Muscle of back (tissue), 3 donors: ENCODE measurements at regions not wholly inside any gene's neighbourhood (a gene's known extent, or its start where the extent isn't known, plus 50 kb on each side); places are given as distances from the start of the nearest gene placed in this dataset.

Experiments
- DNase-seq, 3 donors: peaks; one replicate each; pipeline versions ENCODE4 v3.0.0 to v3.0.0-alpha.2; 2013

- DNase-seq, result peak; percentile 27 to 82 (median 53)
These were observed 509.0 kb upstream of the ZMIZ1 start for GRCh38 chr10:78559661-78560340.

GRCh38 chr10:78560341-78560688 is 508.5 kb upstream of the ZMIZ1 start:
- no peak for DNase-seq

- peak; percentile 24 to 89 (median 77) for DNase-seq
These were observed 505.5 kb upstream of the ZMIZ1 start for GRCh38 chr10:78563314-78563713.

- no peak for DNase-seq
These were observed 502.9 kb upstream of the ZMIZ1 start for GRCh38 chr10:78565841-78566240.

- DNase-seq, result peak in 2 of 3 donors; percentile 37 to 69
These were observed 502.3 kb upstream of the ZMIZ1 start for GRCh38 chr10:78566284-78567111.

- no peak for DNase-seq
These were observed 500.9 kb upstream of the ZMIZ1 start for GRCh38 chr10:78567680-78568455.

GRCh38 chr10:78568620-78569019 is 500.1 kb upstream of the ZMIZ1 start:
- no peak for DNase-seq

GRCh38 chr10:78570633-78571235 is 498.0 kb upstream of the ZMIZ1 start:
- DNase-seq, result peak in 1 of 3 donors; percentile 49

GRCh38 chr10:78571286-78571685 is 497.5 kb upstream of the ZMIZ1 start:
- DNase-seq, result peak in 1 of 3 donors; percentile 43

- no peak for DNase-seq
These were observed 496.9 kb upstream of the ZMIZ1 start for GRCh38 chr10:78571891-78572290.

- DNase-seq, result peak in 1 of 3 donors; percentile 44
These were observed 496.2 kb upstream of the ZMIZ1 start for GRCh38 chr10:78572565-78572964.

- no peak for DNase-seq
These were observed 494.2 kb upstream of the ZMIZ1 start for GRCh38 chr10:78574547-78574946.

- no peak for DNase-seq
These were observed 493.4 kb upstream of the ZMIZ1 start for GRCh38 chr10:78575400-78575799.

GRCh38 chr10:78576276-78576675 is 492.5 kb upstream of the ZMIZ1 start:
- no peak for DNase-seq

GRCh38 chr10:78577712-78578111 is 491.1 kb upstream of the ZMIZ1 start:
- DNase-seq, result no peak

GRCh38 chr10:78578929-78579328 is 489.8 kb upstream of the ZMIZ1 start:
- DNase-seq, result no peak

GRCh38 chr10:78579576-78579975 is 489.2 kb upstream of the ZMIZ1 start:
- DNase-seq, result no peak

- DNase-seq, result peak; percentile 35 to 83 (median 71)
These were observed 488.8 kb upstream of the ZMIZ1 start for GRCh38 chr10:78579995-78580394.

- no peak for DNase-seq
These were observed 487.6 kb upstream of the ZMIZ1 start for GRCh38 chr10:78581133-78581694.

- DNase-seq, result no peak
These were observed 486.2 kb upstream of the ZMIZ1 start for GRCh38 chr10:78582540-78582939.

- DNase-seq, result no peak
These were observed 484.5 kb upstream of the ZMIZ1 start for GRCh38 chr10:78584266-78584665.

- peak in 1 of 3 donors; percentile 77 for DNase-seq
These were observed 484.1 kb upstream of the ZMIZ1 start for GRCh38 chr10:78584681-78585080.
